GM12878 (cell line): ENCODE measurements at regions not wholly inside any gene's neighbourhood (a gene's known extent, or its start where the extent isn't known, plus 50 kb on each side); places are given as distances from the start of the nearest gene placed in this dataset.

Source experiments
- ATAC-seq: fragments of 200-7000 bp; cut with Tn5 transposase; 3 replicates; pipeline ENCODE4 v1.9.1; 2020; ENCODE audit warnings: mild to moderate bottlenecking, moderate library complexity
- BruUV-seq: library from RNA; stranded (reverse); fragments of 400-500 nt; replicated peaks from 2 replicates; lab custom pipeline; 2021; lab: Mats Ljungman, UMichigan
- CTCF ChIA-PET: fragments of 300-600 bp; sonication (Branson Sonifier 250); formaldehyde crosslinking; extraction: SDS; loops from one replicate; lab custom pipeline; 2021; ENCODE audit warnings: inconsistent platforms; lab: Yijun Ruan, JAX
- POLR2A ChIA-PET: fragments of 350-600 bp; formaldehyde crosslinking; extraction: SDS; loops from one replicate; lab custom pipeline; 2021; ENCODE audit warnings: inconsistent platforms; lab: Charles Lee
- RAD21 ChIA-PET: fragments of 300-600 bp; sonication (Branson Sonifier 250); formaldehyde crosslinking; loops from one replicate; lab custom pipeline; 2023; ENCODE audit warnings: antibody characterized with exemption; ENCODE audit not compliant: unreplicated experiment; lab: Charles Lee
- SMC1A ChIA-PET: fragments of 300-600 bp; sonication (Branson Sonifier 250); formaldehyde crosslinking; loops from one replicate; lab custom pipeline; 2023; ENCODE audit not compliant: unreplicated experiment, uncharacterized antibody; lab: Charles Lee
- DNase-seq: peaks from one replicate; pipeline ENCODE4 v3.0.0-alpha.2; 2011; ENCODE audit warnings: low read depth, low spot score
- FAIRE-seq: peaks from 3 replicates; lab custom pipeline; 2011; peaks lifted over from hg19 to GRCh38; lab: Jason Lieb, UNC
- H2AFZ ChIP-seq: 2 replicates; pipeline ENCODE4 v1.6.0; 2011; ENCODE audit warnings: low read depth, low read length, control low read depth; ENCODE audit not compliant: control insufficient read depth
- H3K27ac ChIP-seq: 2 replicates; pipeline ENCODE4 v1.5.1; 2011; ENCODE audit warnings: control low read depth; ENCODE audit not compliant: control insufficient read depth, insufficient read depth
- H3K27me3 ChIP-seq, 2 experiments: replicated peaks in 1 of 2; 2 replicates each; pipeline versions ENCODE4 v1.6.0 to v1.6.1; 2011; ENCODE audit warnings: low read length in 1 of 2; ENCODE audit not compliant: control insufficient read depth in 2 of 2, insufficient read depth in 2 of 2
- H3K36me3 ChIP-seq, 2 experiments: 2 replicates each; pipeline ENCODE4 v1.5.1; 2011; ENCODE audit warnings: low read length in 1 of 2; ENCODE audit not compliant: control insufficient read depth in 2 of 2, insufficient read depth in 2 of 2
- H3K4me1 ChIP-seq: 2 replicates; pipeline ENCODE4 v1.6.1; 2011; ENCODE audit warnings: mild to moderate bottlenecking, low read length, moderate library complexity, mixed read lengths; ENCODE audit not compliant: control insufficient read depth, insufficient read depth
- H3K4me2 ChIP-seq: 2 replicates; pipeline ENCODE4 v1.6.0; 2011; ENCODE audit warnings: control low read depth; ENCODE audit not compliant: control insufficient read depth, insufficient read depth
- H3K4me3 ChIP-seq: fragments of 200-600 bp; sonication (generic); 2 replicates; pipeline ENCODE4 v1.5.1; 2016
- H3K79me2 ChIP-seq: 2 replicates; pipeline ENCODE4 v1.6.0; 2011; ENCODE audit warnings: low read length; ENCODE audit not compliant: control insufficient read depth, insufficient read depth
- H3K9ac ChIP-seq: 2 replicates; pipeline ENCODE4 v1.8.0; 2011; ENCODE audit warnings: low read length, control low read depth, mixed read lengths; ENCODE audit not compliant: control insufficient read depth, insufficient read depth
- H3K9me3 ChIP-seq: replicated peaks from 3 replicates; pipeline ENCODE4 v1.5.1; 2011; ENCODE audit warnings: mild to moderate bottlenecking, low read length; ENCODE audit not compliant: control insufficient read depth, insufficient read depth
- H4K20me1 ChIP-seq: 2 replicates; pipeline ENCODE4 v1.6.0; 2011; ENCODE audit not compliant: control insufficient read depth, insufficient read depth
- CHD1 ChIP-seq: IDR thresholded peaks from 2 replicates; pipeline ENCODE4 v1.6.1; 2012; ENCODE audit warnings: low read depth, low read length, improper control_type of control experiment
- CREM ChIP-seq: IDR thresholded peaks from 2 replicates; pipeline ENCODE4 v1.6.1; 2014; ENCODE audit warnings: antibody characterized with exemption, low read depth
- ESRRA ChIP-seq: IDR thresholded peaks from 2 replicates; pipeline ENCODE4 v1.6.1; 2012; ENCODE audit warnings: mild to moderate bottlenecking, low read length, improper control_type of control experiment
- RCOR1 ChIP-seq: conservative IDR thresholded peaks from 2 replicates; pipeline ENCODE4 v1.6.1; 2012; ENCODE audit warnings: low read depth, low read length, improper control_type of control experiment
- ZNF24 ChIP-seq: fragments of 450-650 bp; IDR thresholded peaks from 2 replicates; pipeline ENCODE4 v1.6.1; 2017; ENCODE audit warnings: antibody characterized with exemption, mild to moderate bottlenecking
- ZNF384 ChIP-seq: IDR thresholded peaks from 2 replicates; pipeline ENCODE4 v1.6.1; 2012; ENCODE audit warnings: low read depth, mild to moderate bottlenecking, low read length, improper control_type of control experiment, borderline replicate concordance
- in situ Hi-C: fragments of 300-500 bp; cut with MboI; formaldehyde crosslinking; loops from 9 replicates; pipeline ENCODE4 v1.14.3; 2018; ENCODE audit warnings: mixed read lengths
- intact Hi-C: fragments of 100-400 bp; cut with micrococcal nuclease; formaldehyde crosslinking; loops from one replicate; pipeline ENCODE4 v1.14.2; 2022; ENCODE audit not compliant: unreplicated experiment
- TF ChIP-seq, protein P1 (sequence below): IDR thresholded peaks from 2 replicates; pipeline ENCODE4 v1.6.1; 2012; ENCODE audit warnings: improper control_type of control experiment, low read depth, low read length; ENCODE audit not compliant: insufficient replicate concordance
- TF ChIP-seq, protein P2 (sequence below): fragments of 450-650 bp; IDR thresholded peaks from 2 replicates; pipeline ENCODE4 v1.6.1; 2016; ENCODE audit warnings: mild to moderate bottlenecking
- TF ChIP-seq, protein P3 (sequence below): IDR thresholded peaks from 2 replicates; pipeline ENCODE4 v1.6.1; 2012; ENCODE audit warnings: low read depth, low read length, improper control_type of control experiment

DNA sequence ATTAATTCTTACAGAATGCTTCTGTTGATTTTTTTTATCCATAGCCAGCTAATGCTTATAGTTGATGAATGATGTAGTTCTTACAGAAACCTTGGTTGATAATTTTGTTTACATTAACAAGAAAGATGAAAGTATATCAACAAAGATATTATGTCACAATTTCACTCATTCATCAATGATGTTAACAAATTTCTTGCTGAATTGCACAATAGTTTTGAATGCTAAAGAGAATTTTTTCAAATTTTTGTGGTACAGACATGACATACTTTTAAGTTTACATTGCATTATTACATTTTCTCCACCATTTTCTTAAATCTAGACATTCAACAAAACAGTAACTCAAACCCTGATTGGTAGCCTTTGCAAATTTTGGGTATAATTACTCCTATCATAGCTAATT is 236.3 kb downstream of the FOXD2 start:
- Histone ChIP-seq H2AFZ (no peak overlapping the region), H3K27me3 (no peaks in the 10 kb centered on the region; a peak in 1 of 4 replicates), H3K27ac (no peak overlapping the region), H3K4me1 (no peaks in the 10 kb centered on the region), H4K20me1 (no peaks in the 10 kb centered on the region), H3K9ac (no peak overlapping the region), H3K79me2 (no peaks in the 10 kb centered on the region), H3K4me2 (no peak overlapping the region), H3K4me3 (no peak overlapping the region), H3K36me3 (no peaks in the 10 kb centered on the region), H3K9me3 (no peaks in the 10 kb centered on the region; the same call in 2 of the 3 replicates)
- in situ Hi-C loops (no loop called here), intact Hi-C loops (no loop called here)
- no peak for ATAC-seq
- no peak for DNase-seq
- FAIRE-seq: no peak
- ChIA-PET CTCF (interaction anchor here (1.1 to 1.2 kb wide), 2 partner anchors 9 to 237 kb away, joined by 4 to 5 read pairs; no protein-coding TSS in a partner anchor), RAD21 (no interaction called here), SMC1A (no interaction called here), POLR2A (no interaction called here)
- BruUV-seq: no TSS peak
- TF ChIP-seq CHD1: no peak
- no peak for TF ChIP-seq ZNF384
- TF ChIP-seq ESRRA: no peak
- TF ChIP-seq, protein P1, sequence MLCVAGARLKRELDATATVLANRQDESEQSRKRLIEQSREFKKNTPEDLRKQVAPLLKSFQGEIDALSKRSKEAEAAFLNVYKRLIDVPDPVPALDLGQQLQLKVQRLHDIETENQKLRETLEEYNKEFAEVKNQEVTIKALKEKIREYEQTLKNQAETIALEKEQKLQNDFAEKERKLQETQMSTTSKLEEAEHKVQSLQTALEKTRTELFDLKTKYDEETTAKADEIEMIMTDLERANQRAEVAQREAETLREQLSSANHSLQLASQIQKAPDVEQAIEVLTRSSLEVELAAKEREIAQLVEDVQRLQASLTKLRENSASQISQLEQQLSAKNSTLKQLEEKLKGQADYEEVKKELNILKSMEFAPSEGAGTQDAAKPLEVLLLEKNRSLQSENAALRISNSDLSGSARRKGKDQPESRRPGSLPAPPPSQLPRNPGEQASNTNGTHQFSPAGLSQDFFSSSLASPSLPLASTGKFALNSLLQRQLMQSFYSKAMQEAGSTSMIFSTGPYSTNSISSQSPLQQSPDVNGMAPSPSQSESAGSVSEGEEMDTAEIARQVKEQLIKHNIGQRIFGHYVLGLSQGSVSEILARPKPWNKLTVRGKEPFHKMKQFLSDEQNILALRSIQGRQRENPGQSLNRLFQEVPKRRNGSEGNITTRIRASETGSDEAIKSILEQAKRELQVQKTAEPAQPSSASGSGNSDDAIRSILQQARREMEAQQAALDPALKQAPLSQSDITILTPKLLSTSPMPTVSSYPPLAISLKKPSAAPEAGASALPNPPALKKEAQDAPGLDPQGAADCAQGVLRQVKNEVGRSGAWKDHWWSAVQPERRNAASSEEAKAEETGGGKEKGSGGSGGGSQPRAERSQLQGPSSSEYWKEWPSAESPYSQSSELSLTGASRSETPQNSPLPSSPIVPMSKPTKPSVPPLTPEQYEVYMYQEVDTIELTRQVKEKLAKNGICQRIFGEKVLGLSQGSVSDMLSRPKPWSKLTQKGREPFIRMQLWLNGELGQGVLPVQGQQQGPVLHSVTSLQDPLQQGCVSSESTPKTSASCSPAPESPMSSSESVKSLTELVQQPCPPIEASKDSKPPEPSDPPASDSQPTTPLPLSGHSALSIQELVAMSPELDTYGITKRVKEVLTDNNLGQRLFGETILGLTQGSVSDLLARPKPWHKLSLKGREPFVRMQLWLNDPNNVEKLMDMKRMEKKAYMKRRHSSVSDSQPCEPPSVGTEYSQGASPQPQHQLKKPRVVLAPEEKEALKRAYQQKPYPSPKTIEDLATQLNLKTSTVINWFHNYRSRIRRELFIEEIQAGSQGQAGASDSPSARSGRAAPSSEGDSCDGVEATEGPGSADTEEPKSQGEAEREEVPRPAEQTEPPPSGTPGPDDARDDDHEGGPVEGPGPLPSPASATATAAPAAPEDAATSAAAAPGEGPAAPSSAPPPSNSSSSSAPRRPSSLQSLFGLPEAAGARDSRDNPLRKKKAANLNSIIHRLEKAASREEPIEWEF: no peak
- no peak for TF ChIP-seq RCOR1
- no peak for TF ChIP-seq CREM
- TF ChIP-seq, protein P2, sequence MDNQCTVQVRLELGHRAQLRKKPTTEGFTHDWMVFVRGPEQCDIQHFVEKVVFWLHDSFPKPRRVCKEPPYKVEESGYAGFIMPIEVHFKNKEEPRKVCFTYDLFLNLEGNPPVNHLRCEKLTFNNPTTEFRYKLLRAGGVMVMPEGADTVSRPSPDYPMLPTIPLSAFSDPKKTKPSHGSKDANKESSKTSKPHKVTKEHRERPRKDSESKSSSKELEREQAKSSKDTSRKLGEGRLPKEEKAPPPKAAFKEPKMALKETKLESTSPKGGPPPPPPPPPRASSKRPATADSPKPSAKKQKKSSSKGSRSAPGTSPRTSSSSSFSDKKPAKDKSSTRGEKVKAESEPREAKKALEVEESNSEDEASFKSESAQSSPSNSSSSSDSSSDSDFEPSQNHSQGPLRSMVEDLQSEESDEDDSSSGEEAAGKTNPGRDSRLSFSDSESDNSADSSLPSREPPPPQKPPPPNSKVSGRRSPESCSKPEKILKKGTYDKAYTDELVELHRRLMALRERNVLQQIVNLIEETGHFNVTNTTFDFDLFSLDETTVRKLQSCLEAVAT: no peak
- TF ChIP-seq ZNF24: no peak
- TF ChIP-seq, protein P3, sequence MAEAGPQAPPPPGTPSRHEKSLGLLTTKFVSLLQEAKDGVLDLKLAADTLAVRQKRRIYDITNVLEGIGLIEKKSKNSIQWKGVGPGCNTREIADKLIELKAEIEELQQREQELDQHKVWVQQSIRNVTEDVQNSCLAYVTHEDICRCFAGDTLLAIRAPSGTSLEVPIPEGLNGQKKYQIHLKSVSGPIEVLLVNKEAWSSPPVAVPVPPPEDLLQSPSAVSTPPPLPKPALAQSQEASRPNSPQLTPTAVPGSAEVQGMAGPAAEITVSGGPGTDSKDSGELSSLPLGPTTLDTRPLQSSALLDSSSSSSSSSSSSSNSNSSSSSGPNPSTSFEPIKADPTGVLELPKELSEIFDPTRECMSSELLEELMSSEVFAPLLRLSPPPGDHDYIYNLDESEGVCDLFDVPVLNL: no peak
- TF ChIP-seq, all 136 proteins: peak for 0
